NCI-H345 treated with DMSO at 0.1 percent for 48 hours (cell line): ENCODE measurements at regions not wholly inside any gene's neighbourhood (a gene's known extent, or its start where the extent isn't known, plus 50 kb on each side); places are given as distances from the start of the nearest gene placed in this dataset.

ENCODE experiments used
- DNase-seq: peaks from one replicate; lab custom pipeline; 2025; ENCODE audit not compliant: unreplicated experiment; lab: John Stamatoyannopoulos, UW

GRCh38 chr2:105652014-105652796, 92.5 kb upstream of the NCK2 start:
- no peak for DNase-seq

GRCh38 chr2:105649534-105649933, 95.2 kb upstream of the NCK2 start:
- DNase-seq: no peak

GRCh38 chr2:105647731-105648130, 97.0 kb upstream of the NCK2 start:
- no peak for DNase-seq

- no peak for DNase-seq
These were observed 98.0 kb upstream of the NCK2 start for GRCh38 chr2:105646774-105647076.

- peak; percentile 77 for DNase-seq
These were observed 98.6 kb upstream of the NCK2 start for GRCh38 chr2:105645938-105646773.

GRCh38 chr2:105645031-105645937, 99.4 kb upstream of the NCK2 start:
- DNase-seq: no peak

GRCh38 chr2:105644174-105644980, 100.3 kb upstream of the NCK2 start:
- DNase-seq: no peak

GRCh38 chr2:105643405-105644173, 101.1 kb upstream of the NCK2 start:
- no peak for DNase-seq

GRCh38 chr2:105641389-105641811, 103.3 kb upstream of the NCK2 start:
- DNase-seq: no peak

GRCh38 chr2:105640246-105640645, 104.5 kb upstream of the NCK2 start:
- DNase-seq: no peak

GRCh38 chr2:105636109-105636740, 108.5 kb upstream of the NCK2 start:
- DNase-seq: no peak

- no peak for DNase-seq
These were observed 109.1 kb upstream of the NCK2 start for GRCh38 chr2:105635564-105635963.

GRCh38 chr2:105634198-105634597, 110.5 kb upstream of the NCK2 start:
- no peak for DNase-seq

- DNase-seq: no peak
These were observed 112.8 kb upstream of the NCK2 start for GRCh38 chr2:105631922-105632321.

- DNase-seq: no peak
These were observed 113.7 kb upstream of the NCK2 start for GRCh38 chr2:105631011-105631410.

GRCh38 chr2:105629634-105630033, 115.1 kb upstream of the NCK2 start:
- no peak for DNase-seq

- DNase-seq: no peak
These were observed 117.2 kb upstream of the NCK2 start for GRCh38 chr2:105627534-105627933.

GRCh38 chr2:105626966-105627340, 117.8 kb upstream of the NCK2 start:
- DNase-seq: no peak

- no peak for DNase-seq
These were observed 118.3 kb upstream of the NCK2 start for GRCh38 chr2:105626212-105626965.
